Transverse colon (tissue), 4 donors: ENCODE measurements at regions not wholly inside any gene's neighbourhood (a gene's known extent, or its start where the extent isn't known, plus 50 kb on each side); places are given as distances from the start of the nearest gene placed in this dataset.

ENCODE experiments used
- DNase-seq: peaks from one replicate; pipeline ENCODE4 v3.0.0-alpha.2; 2019
- H3K27ac ChIP-seq, 4 donors: fragments of 200-600 bp; sonication (generic); 2 replicates each; pipeline ENCODE4 v1.5.1; 2016 to 2018; ENCODE audit warnings: inconsistent platforms in 4 of 4
- H3K27me3 ChIP-seq: fragments of 200-600 bp; sonication (generic); 2 replicates; pipeline ENCODE4 v1.5.1; 2017; ENCODE audit warnings: inconsistent platforms
- H3K36me3 ChIP-seq, 4 donors: fragments of 200-600 bp; sonication (generic); 2 replicates each; pipeline ENCODE4 v1.5.1; 2017 to 2019; ENCODE audit warnings: inconsistent platforms in 4 of 4
- H3K4me1 ChIP-seq, 4 donors: fragments of 200-600 bp; sonication (generic); 2 replicates each; pipeline ENCODE4 v1.5.1; 2017 to 2020; ENCODE audit warnings: inconsistent platforms in 4 of 4
- H3K4me3 ChIP-seq, 4 donors: fragments of 200-600 bp; sonication (generic); 1 replicate in 1 of 4; 2 replicates in 3 of 4; pipeline versions ENCODE4 v1.5.1 to v1.6.1; 2017 to 2019; ENCODE audit warnings: inconsistent platforms in 4 of 4
- H3K9me3 ChIP-seq, 2 donors: fragments of 200-600 bp; sonication (generic); 2 replicates each; pipeline ENCODE4 v1.5.1; 2017 to 2019; ENCODE audit warnings: inconsistent platforms in 2 of 2
- EP300 ChIP-seq: sonication (generic); formaldehyde crosslinking; IDR thresholded peaks from one replicate; pipeline ENCODE4 v1.6.1; 2017; ENCODE audit warnings: antibody characterized with exemption, low read depth
- POLR2A ChIP-seq: fragments of 450-650 bp; IDR thresholded peaks from one replicate; pipeline ENCODE4 v1.6.1; 2016; ENCODE audit warnings: antibody characterized with exemption, mild to moderate bottlenecking, moderate library complexity
- POLR2AphosphoS5 ChIP-seq, 3 donors: sonication (generic); formaldehyde crosslinking; IDR thresholded peaks; one replicate each; pipeline ENCODE4 v1.6.1; 2016; ENCODE audit warnings: antibody characterized with exemption in 3 of 3
- whole genome bisulfite sequencing, 2 donors: methylation state at CpG; one replicate each; pipeline ENCODE4 v1.1.5; 2018; ENCODE audit warnings: low coverage in 1 of 2; 5-methylcytosine and 5-hydroxymethylcytosine counted together
- in situ Hi-C, 4 donors: fragments of 200-750 bp; cut with MboI; loops; one replicate each; pipeline versions ENCODE4 v1.15.0 to v1.15.1; 2017; ENCODE audit warnings: low sequenced_read_pairs in 3 of 4, low pct_ligation_motif_present in 1 of 4, low pct_unique_long_range_greater_than_20kb in 1 of 4
- intact Hi-C: fragments of 100-400 bp; cut with DNase I; formaldehyde crosslinking; loops from one replicate; pipeline ENCODE4 v1.15.1; 2023; ENCODE audit warnings: low total_unique reads
- TF ChIP-seq, protein P1 (sequence below), 5 experiments: fragments of 200-600 bp in 3 of 5; fragments of 450-650 bp in 2 of 5; sonication (generic) in 3 of 5; IDR thresholded peaks; 1 replicate in 2 of 5; 2 replicates in 3 of 5; pipeline ENCODE4 v1.5.1; 2016 to 2017; ENCODE audit warnings: antibody characterized with exemption in 5 of 5, inconsistent platforms in 3 of 5, mild to moderate bottlenecking in 2 of 5, moderate library complexity in 1 of 5

DNA sequence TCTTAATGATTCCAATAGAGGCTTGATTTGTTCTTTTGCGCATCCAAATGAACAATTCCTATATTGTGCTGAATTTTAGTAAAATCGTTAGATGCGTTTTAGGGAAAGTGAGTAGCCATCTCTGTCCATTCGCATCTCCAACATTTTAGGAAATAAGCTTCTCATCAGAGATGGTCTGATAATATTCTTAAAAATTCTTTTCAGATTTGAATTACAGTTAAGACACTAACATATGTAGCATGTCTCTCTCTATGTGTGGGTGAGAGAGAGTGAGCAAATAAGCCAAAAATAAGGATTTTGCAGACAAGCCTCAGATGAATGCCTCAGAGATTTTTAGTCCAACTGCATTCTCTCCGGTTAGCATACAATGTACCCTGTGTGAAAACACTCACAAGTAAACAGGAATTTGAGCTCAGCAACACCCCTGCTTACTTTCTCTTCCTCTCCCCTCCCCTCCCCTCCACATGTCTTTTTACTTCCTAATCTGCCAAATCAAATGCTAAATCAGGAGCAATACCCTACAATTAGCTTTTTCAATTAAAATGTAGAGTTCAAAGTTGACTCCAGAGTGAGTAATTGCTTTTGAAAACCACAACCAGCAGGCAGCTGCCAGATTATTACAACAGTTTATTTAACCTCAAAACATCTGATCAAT is 354.4 kb downstream of the CRPPA start:
- no peak overlapping the region for H3K4me3 ChIP-seq
- intact Hi-C loops (loop anchor here (10.0 kb wide), 1 partner anchor 762 kb away; no protein-coding TSS in a partner anchor), in situ Hi-C loops (loop anchor here (25.0 kb wide), 3 partner anchors 330 to 755 kb away; no protein-coding TSS in a partner anchor)
- no peaks in the 10 kb centered on the region for H3K36me3 ChIP-seq
- DNase-seq: no peak
- H3K27ac ChIP-seq: peak overlapping the region in 1 of 4 donors; percentile 14
- H3K27me3 ChIP-seq: no peaks in the 10 kb centered on the region
- no peaks in the 10 kb centered on the region for H3K9me3 ChIP-seq
- TF ChIP-seq, protein P1, sequence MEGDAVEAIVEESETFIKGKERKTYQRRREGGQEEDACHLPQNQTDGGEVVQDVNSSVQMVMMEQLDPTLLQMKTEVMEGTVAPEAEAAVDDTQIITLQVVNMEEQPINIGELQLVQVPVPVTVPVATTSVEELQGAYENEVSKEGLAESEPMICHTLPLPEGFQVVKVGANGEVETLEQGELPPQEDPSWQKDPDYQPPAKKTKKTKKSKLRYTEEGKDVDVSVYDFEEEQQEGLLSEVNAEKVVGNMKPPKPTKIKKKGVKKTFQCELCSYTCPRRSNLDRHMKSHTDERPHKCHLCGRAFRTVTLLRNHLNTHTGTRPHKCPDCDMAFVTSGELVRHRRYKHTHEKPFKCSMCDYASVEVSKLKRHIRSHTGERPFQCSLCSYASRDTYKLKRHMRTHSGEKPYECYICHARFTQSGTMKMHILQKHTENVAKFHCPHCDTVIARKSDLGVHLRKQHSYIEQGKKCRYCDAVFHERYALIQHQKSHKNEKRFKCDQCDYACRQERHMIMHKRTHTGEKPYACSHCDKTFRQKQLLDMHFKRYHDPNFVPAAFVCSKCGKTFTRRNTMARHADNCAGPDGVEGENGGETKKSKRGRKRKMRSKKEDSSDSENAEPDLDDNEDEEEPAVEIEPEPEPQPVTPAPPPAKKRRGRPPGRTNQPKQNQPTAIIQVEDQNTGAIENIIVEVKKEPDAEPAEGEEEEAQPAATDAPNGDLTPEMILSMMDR (IDR thresholded peaks at IDR 0.05): no peak
- TF ChIP-seq POLR2AphosphoS5 (IDR thresholded peaks at IDR 0.05) (no peak), POLR2A (no peak), EP300 (no peak)
- H3K4me1 ChIP-seq: peaks cover 0 to 7% (median 2%) of the 10 kb centered on the region in 4 donors
- 58 to 61% methylated on average over 5 of the region's 5 CpGs for WGBS, 2 donors

DNA sequence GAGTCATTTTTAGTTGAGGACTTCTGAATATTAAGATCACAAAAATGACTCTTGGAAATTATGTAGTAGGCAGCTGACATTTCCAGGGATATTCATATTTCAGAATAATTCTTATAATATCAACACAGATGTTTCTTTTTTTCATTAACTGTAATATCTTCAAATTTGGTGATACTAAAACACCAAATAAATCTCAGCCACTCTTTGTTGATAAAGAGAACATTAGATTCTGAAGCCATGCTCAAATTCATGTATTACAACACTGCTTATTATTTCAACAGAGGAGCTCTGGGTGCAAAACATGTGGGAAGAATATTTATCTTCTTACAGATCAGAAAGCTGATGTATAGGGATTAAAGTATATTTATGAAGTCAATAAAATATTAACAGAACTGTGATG is 355.4 kb downstream of the CRPPA start:
- Histone ChIP-seq H3K27ac (no peak overlapping the region), H3K36me3 (no peaks in the 10 kb centered on the region), H3K4me3 (no peak overlapping the region), H3K27me3 (no peaks in the 10 kb centered on the region), H3K4me1 (peaks cover 0 to 6% (median 3%) of the 10 kb centered on the region in 4 donors), H3K9me3 (no peaks in the 10 kb centered on the region)
- intact Hi-C loops (loop anchor here (10.0 kb wide), 1 partner anchor 761 kb away; no protein-coding TSS in a partner anchor), in situ Hi-C loops (loop anchor here (25.0 kb wide), 3 partner anchors 329 to 754 kb away; no protein-coding TSS in a partner anchor)
- TF ChIP-seq EP300: no peak
- TF ChIP-seq, protein P1 (IDR thresholded peaks at IDR 0.05): no peak
- no peak for TF ChIP-seq POLR2A
- DNase-seq: no peak

DNA sequence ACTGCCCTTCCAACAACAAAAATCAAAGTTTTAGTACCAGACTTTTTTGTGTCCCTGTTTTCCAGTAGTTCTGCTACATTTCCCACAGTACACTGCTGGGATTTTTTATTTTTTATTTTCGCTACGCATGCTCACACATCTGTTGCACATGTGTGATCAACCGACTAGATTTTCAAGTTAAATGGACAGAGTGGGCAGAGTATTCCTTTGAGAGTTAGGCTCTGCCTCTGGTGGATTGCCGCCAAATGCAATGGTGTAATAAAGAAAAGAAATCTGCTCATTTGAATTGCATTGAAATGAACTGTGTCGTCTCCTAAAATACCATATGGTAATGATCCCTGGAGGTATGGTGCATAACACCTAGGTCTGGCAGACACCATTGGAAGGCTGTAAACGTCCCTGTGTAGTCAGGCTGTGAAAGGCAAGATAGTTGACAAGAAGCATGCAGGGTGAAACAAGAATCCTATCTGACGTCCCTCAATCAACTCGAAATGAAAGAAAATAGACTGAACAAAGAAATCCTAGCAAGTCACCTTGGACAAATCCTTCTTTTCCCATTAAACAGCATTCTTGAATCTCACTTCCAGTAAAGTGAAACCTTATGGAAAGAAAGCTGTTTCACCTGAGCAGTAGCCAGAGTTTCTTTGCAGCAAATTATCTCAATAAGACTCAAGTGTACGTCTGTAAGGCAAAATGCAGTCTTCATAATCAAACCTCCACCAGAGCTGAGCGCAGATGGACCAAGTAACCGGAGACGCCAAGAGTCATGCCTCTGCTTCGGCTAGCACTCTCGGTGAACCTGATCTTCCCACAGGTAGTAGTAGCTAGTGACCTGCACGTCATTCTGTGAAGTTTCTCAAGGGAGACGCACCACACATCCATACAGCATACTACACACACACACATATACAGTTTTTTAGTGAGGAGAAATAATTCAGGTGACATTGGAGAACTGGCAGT is 357.3 kb downstream of the CRPPA start:
- peaks cover 0 to 6% (median 2%) of the 10 kb centered on the region in 4 donors for H3K4me1 ChIP-seq
- H3K27me3 ChIP-seq: no peaks in the 10 kb centered on the region
- TF ChIP-seq EP300 (no peak), POLR2AphosphoS5 (IDR thresholded peaks at IDR 0.05) (no peak), POLR2A (no peak)
- TF ChIP-seq, protein P1 (IDR thresholded peaks at IDR 0.05): no peak
- H3K4me3 ChIP-seq: no peak overlapping the region
- in situ Hi-C loops (loop anchor here (25.0 kb wide), 3 partner anchors 327 to 752 kb away; no protein-coding TSS in a partner anchor), intact Hi-C loops (loop anchor here (10.0 kb wide), 1 partner anchor 759 kb away; no protein-coding TSS in a partner anchor)
- H3K9me3 ChIP-seq: no peaks in the 10 kb centered on the region
- H3K36me3 ChIP-seq: no peaks in the 10 kb centered on the region
- WGBS, 2 donors: 83 to 88% methylated on average over 13 to 16 of the region's 16 CpGs
- no peak for DNase-seq
- H3K27ac ChIP-seq: no peak overlapping the region

DNA sequence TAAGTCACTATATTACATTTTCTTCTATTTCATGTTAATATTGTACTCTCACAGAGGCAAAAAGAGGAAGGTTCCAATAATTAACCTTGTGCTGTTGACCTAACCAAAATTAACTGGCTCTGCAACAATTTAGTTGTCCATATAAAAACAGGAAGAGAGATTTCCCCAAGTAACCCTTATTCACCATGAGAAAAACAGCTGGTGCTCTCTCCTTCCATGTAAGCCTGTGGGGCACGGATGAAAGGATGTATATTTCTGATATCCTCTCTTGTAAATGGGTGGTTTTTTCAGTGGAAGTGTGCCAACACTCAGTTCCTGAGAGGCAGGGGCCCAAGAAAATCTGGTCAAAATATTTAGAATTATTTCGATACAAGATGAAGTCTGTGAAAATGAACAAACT is 358.1 kb downstream of the CRPPA start:
- WGBS, 2 donors: 59 to 64% methylated on average over 2 of the region's 2 CpGs
- Histone ChIP-seq H3K4me1 (peaks cover 0 to 6% (median 2%) of the 10 kb centered on the region in 4 donors), H3K27me3 (no peaks in the 10 kb centered on the region), H3K9me3 (no peaks in the 10 kb centered on the region), H3K36me3 (no peaks in the 10 kb centered on the region), H3K4me3 (no peak overlapping the region), H3K27ac (no peak overlapping the region)
- TF ChIP-seq POLR2AphosphoS5 (IDR thresholded peaks at IDR 0.05) (no peak), POLR2A (no peak)
- TF ChIP-seq, protein P1 (IDR thresholded peaks at IDR 0.05): no peak
- intact Hi-C loops (loop anchor here (10.0 kb wide), 1 partner anchor 758 kb away; no protein-coding TSS in a partner anchor), in situ Hi-C loops (loop anchor here (25.0 kb wide), 3 partner anchors 326 to 751 kb away; no protein-coding TSS in a partner anchor)
- no peak for DNase-seq
